ENCODE measurements at regions not wholly inside any gene's neighbourhood (a gene's known extent, or its start where the extent isn't known, plus 50 kb on each side); places are given as distances from the start of the nearest gene placed in this dataset.

- TF ChIP-seq POLR2A (IDR thresholded peaks at IDR 0.05) (no peak), CTCF (IDR thresholded peaks at IDR 0.05 in 4 of 5, conservative IDR thresholded peaks at IDR 0.05 in 1 of 5) (no peak)
These were observed 113.8 kb upstream of the ARSJ start for GRCh38 chr4:114093221-114093715.

Data from gastrocnemius medialis (tissue), 4 donors.